ENCODE measurements at regions not wholly inside any gene's neighbourhood (a gene's known extent, or its start where the extent isn't known, plus 50 kb on each side); places are given as distances from the start of the nearest gene placed in this dataset.
A peak's percentile ranks its signal among the peaks of the same experiment; 100 is the strongest.

GRCh38 chr6:163756079-163756478, 341.6 kb downstream of the QKI start:
- peaks cover 3% of the 10 kb centered on the region for H3K27me3 Mint-ChIP-seq (ENCODE audit: unreplicated experiment)
- no peak for TF ChIP-seq CTCF (IDR thresholded peaks at IDR 0.05; ENCODE audit: unreplicated experiment)
- H3K4me1 Mint-ChIP-seq (ENCODE audit: unreplicated experiment), result no peaks in the 10 kb centered on the region
- no peaks in the 10 kb centered on the region for H3K9me3 Mint-ChIP-seq (ENCODE audit: unreplicated experiment)
- no peak overlapping the region for H3K4me3 Mint-ChIP-seq (ENCODE audit: unreplicated experiment)
- no peaks in the 10 kb centered on the region for H3K36me3 Mint-ChIP-seq (ENCODE audit: low read depth, unreplicated experiment)
- DNase-seq (ENCODE audit: low spot score), result no peak
- no peak overlapping the region for H3K27ac Mint-ChIP-seq (ENCODE audit: unreplicated experiment)

GRCh38 chr6:163754866-163755265, 340.3 kb downstream of the QKI start:
- H3K36me3 Mint-ChIP-seq (ENCODE audit: low read depth, unreplicated experiment), result no peaks in the 10 kb centered on the region
- H3K4me3 Mint-ChIP-seq (ENCODE audit: unreplicated experiment), result no peak overlapping the region
- H3K27me3 Mint-ChIP-seq (ENCODE audit: unreplicated experiment), result peaks cover 3% of the 10 kb centered on the region
- no peaks in the 10 kb centered on the region for H3K4me1 Mint-ChIP-seq (ENCODE audit: unreplicated experiment)
- DNase-seq (ENCODE audit: low spot score), result no peak
- TF ChIP-seq CTCF (IDR thresholded peaks at IDR 0.05; ENCODE audit: unreplicated experiment), result no peak
- no peak overlapping the region for H3K27ac Mint-ChIP-seq (ENCODE audit: unreplicated experiment)
- H3K9me3 Mint-ChIP-seq (ENCODE audit: unreplicated experiment), result no peaks in the 10 kb centered on the region

GRCh38 chr6:163753430-163753829, 338.9 kb downstream of the QKI start:
- Mint-ChIP-seq H3K27me3 (ENCODE audit: unreplicated experiment) (peaks cover 3% of the 10 kb centered on the region), H3K9me3 (ENCODE audit: unreplicated experiment) (no peaks in the 10 kb centered on the region), H3K4me3 (ENCODE audit: unreplicated experiment) (no peak overlapping the region), H3K4me1 (ENCODE audit: unreplicated experiment) (no peaks in the 10 kb centered on the region), H3K36me3 (ENCODE audit: low read depth, unreplicated experiment) (no peaks in the 10 kb centered on the region), H3K27ac (ENCODE audit: unreplicated experiment) (no peak overlapping the region)
- TF ChIP-seq CTCF (IDR thresholded peaks at IDR 0.05; ENCODE audit: unreplicated experiment), result no peak
- DNase-seq (ENCODE audit: low spot score), result no peak

GRCh38 chr6:163752446-163752845, 337.9 kb downstream of the QKI start:
- no peak for TF ChIP-seq CTCF (IDR thresholded peaks at IDR 0.05; ENCODE audit: unreplicated experiment)
- no peak for DNase-seq (ENCODE audit: low spot score)
- no peak overlapping the region for H3K27ac Mint-ChIP-seq (ENCODE audit: unreplicated experiment)
- peaks cover 3% of the 10 kb centered on the region for H3K27me3 Mint-ChIP-seq (ENCODE audit: unreplicated experiment)
- no peaks in the 10 kb centered on the region for H3K36me3 Mint-ChIP-seq (ENCODE audit: low read depth, unreplicated experiment)
- no peaks in the 10 kb centered on the region for H3K9me3 Mint-ChIP-seq (ENCODE audit: unreplicated experiment)
- H3K4me3 Mint-ChIP-seq (ENCODE audit: unreplicated experiment), result no peak overlapping the region
- no peaks in the 10 kb centered on the region for H3K4me1 Mint-ChIP-seq (ENCODE audit: unreplicated experiment)

GRCh38 chr6:163751032-163751525, 336.6 kb downstream of the QKI start:
- H3K9me3 Mint-ChIP-seq (ENCODE audit: unreplicated experiment), result no peaks in the 10 kb centered on the region
- TF ChIP-seq CTCF (IDR thresholded peaks at IDR 0.05; ENCODE audit: unreplicated experiment), result no peak
- H3K27me3 Mint-ChIP-seq (ENCODE audit: unreplicated experiment), result peaks cover 2% of the 10 kb centered on the region
- H3K4me3 Mint-ChIP-seq (ENCODE audit: unreplicated experiment), result no peak overlapping the region
- peak overlapping the region; percentile 26 for H3K27ac Mint-ChIP-seq (ENCODE audit: unreplicated experiment)
- no peak for DNase-seq (ENCODE audit: low spot score)
- H3K36me3 Mint-ChIP-seq (ENCODE audit: low read depth, unreplicated experiment), result no peaks in the 10 kb centered on the region
- no peaks in the 10 kb centered on the region for H3K4me1 Mint-ChIP-seq (ENCODE audit: unreplicated experiment)
